ENCODE measurements at regions not wholly inside any gene's neighbourhood (a gene's known extent, or its start where the extent isn't known, plus 50 kb on each side); places are given as distances from the start of the nearest gene placed in this dataset.

DNA sequence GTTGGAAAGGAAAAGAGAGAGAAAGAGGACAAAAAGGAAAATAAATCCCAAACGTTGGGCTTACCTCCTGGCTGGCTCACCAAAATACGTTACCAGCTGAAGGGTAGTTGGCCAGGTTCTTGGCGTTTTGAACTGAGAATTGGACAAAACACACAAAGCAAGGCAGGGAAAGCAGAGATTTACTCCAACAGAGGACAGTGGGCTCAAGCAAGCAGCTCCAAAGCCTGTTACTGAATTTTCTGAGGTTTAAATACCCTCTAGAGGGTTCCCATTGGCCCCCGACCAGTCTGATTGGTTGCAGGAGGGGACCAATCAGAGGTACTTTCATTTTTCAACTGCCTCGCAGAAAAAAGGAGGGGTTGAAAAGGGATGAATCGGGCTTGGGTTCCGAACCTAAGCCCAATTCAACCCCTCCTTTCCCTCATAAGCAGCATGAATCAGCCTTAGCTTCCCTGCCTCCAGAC lies 55.6 kb upstream of the ALOX12 start:
- DNase-seq (ENCODE audit: low read depth, low spot score), result no peak

DNA sequence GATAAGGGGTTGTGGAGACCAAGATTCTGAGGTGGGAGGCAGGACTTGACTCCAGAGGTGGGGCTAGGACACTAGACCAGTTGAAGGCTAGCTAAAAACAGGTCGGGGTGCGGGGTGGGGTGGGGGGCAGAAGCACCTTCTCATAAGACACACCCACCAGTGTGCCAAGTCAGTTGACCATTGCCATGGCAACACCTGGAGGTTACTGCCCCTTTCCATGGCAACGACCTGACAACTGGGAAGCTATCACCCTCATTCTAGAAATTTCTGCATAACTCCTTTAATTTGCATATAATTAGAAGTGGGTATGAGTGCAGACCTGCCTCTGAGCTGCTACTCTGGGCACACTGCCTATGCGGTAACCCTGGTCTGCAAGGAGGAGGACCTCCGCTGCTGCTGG lies 53.9 kb upstream of the ALOX12 start:
- DNase-seq (ENCODE audit: low read depth, low spot score), result no peak

DNA sequence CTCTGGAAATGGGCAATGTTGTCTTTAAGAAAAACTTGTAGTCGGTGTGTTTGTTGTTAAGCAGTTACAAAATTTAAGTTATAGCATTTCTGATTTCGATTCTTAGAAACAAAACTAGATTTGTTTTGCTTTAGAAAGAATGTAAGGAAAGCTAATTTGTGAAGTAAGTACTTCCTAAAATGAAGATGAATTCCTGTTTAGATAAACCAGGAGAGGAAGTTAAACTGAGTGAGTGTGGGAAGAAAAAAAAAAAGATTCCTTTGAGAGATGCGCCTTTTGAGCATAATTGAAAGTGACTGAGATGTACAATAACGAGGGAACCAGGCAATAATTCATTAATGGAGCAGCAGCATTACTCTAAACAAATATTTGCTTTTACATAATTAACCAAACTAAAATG lies 52.4 kb upstream of the ALOX12 start:
- DNase-seq (ENCODE audit: low read depth, low spot score), result no peak
